ENCODE measurements at regions not wholly inside any gene's neighbourhood (a gene's known extent, or its start where the extent isn't known, plus 50 kb on each side); places are given as distances from the start of the nearest gene placed in this dataset.

DNA sequence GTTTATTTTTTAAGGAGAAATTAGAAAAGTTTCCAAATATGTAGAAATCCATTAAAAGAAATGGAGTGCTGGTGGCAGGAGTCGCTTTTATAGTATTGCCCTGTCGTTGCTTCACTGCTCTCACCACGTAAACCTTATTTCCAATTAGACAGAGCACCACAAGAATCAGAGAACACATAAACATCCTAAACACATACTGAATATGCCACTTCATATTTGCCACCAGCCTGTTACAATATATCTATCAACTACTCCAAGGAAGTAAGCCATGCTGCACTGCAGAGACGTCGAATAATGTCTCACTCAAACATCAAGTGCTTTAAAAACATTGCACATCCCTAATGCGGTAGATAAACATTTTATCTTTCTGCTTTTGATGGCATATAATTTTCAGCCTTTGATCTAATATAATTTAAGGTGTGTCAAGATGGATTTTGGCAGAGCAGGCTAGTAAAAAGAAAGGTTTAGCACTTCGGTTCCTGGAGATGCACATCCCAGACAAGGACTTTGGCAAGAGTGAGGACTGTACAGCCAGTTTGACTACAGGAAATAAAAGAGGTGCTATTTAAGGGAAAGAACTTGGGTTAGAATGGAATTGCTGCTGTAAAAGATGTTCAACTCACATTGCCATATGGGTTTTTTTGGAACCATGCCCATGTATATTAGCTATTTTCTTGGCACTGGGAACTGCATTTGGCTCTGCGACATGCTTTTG, 932.3 kb downstream of the EFNB2 start:
- TF ChIP-seq, protein P1, sequence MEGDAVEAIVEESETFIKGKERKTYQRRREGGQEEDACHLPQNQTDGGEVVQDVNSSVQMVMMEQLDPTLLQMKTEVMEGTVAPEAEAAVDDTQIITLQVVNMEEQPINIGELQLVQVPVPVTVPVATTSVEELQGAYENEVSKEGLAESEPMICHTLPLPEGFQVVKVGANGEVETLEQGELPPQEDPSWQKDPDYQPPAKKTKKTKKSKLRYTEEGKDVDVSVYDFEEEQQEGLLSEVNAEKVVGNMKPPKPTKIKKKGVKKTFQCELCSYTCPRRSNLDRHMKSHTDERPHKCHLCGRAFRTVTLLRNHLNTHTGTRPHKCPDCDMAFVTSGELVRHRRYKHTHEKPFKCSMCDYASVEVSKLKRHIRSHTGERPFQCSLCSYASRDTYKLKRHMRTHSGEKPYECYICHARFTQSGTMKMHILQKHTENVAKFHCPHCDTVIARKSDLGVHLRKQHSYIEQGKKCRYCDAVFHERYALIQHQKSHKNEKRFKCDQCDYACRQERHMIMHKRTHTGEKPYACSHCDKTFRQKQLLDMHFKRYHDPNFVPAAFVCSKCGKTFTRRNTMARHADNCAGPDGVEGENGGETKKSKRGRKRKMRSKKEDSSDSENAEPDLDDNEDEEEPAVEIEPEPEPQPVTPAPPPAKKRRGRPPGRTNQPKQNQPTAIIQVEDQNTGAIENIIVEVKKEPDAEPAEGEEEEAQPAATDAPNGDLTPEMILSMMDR (IDR thresholded peaks at IDR 0.05; ENCODE audit: poor library complexity) = no peak
- TF ChIP-seq EZH2phosphoT487 (IDR thresholded peaks at IDR 0.05; ENCODE audit: low read depth, severe bottlenecking, unreplicated experiment) = peak; percentile 83
- TF ChIP-seq EZH2 (IDR thresholded peaks at IDR 0.05; ENCODE audit: borderline replicate concordance) = no peak

All from hepatocyte (in vitro differentiated cells).